ENCODE measurements at regions not wholly inside any gene's neighbourhood (a gene's known extent, or its start where the extent isn't known, plus 50 kb on each side); places are given as distances from the start of the nearest gene placed in this dataset.
"Not testable (repeated sequence)": the region's sequence is repeated elsewhere in the genome, so short reads cannot be mapped to it uniquely, and the experiment has no call there.

- Histone ChIP-seq H3K27me3 (no peaks in the 10 kb centered on the region), H3K9me3 (peaks cover 0 to 9% of the 10 kb centered on the region in 2 donors), H3K36me3 (no peaks in the 10 kb centered on the region), H3K27ac (no peak overlapping the region), H3K4me1 (no peaks in the 10 kb centered on the region), H3K4me3 (no peak overlapping the region)
- DNase-seq (ENCODE audit: low spot score): no peak
- TF ChIP-seq CTCF (IDR thresholded peaks at IDR 0.05): no peak
These were observed 412.6 kb downstream of the LTN1 start for GRCh38 chr21:28579986-28580550.

- Histone ChIP-seq H3K4me3 (no peak overlapping the region), H3K36me3 (no peaks in the 10 kb centered on the region), H3K27me3 (no peaks in the 10 kb centered on the region), H3K4me1 (no peaks in the 10 kb centered on the region), H3K9me3 (peaks cover 0 to 7% of the 10 kb centered on the region in 2 donors), H3K27ac (no peak overlapping the region)
- no peak for TF ChIP-seq CTCF (IDR thresholded peaks at IDR 0.05)
- no peak for DNase-seq (ENCODE audit: low spot score)
These were observed 424.0 kb downstream of the LTN1 start for GRCh38 chr21:28568692-28569091.

- peaks cover 0 to 10% of the 10 kb centered on the region in 2 donors for H3K9me3 ChIP-seq
- not testable (repeated sequence) for H3K36me3 ChIP-seq; DNase-seq (ENCODE audit: low spot score); H3K27me3 ChIP-seq; H3K4me3 ChIP-seq; H3K4me1 ChIP-seq
- H3K27ac ChIP-seq: peak overlapping the region in 1 of 2 donors; percentile 60
These were observed 428.7 kb downstream of the LTN1 start for GRCh38 chr21:28563933-28564332.

- H3K4me3 ChIP-seq: no peak overlapping the region
- no peaks in the 10 kb centered on the region for H3K4me1 ChIP-seq
- H3K36me3 ChIP-seq: no peaks in the 10 kb centered on the region
- H3K9me3 ChIP-seq: peaks cover 0 to 10% of the 10 kb centered on the region in 2 donors
- H3K27me3 ChIP-seq: no peaks in the 10 kb centered on the region
- no peak for DNase-seq (ENCODE audit: low spot score)
- TF ChIP-seq CTCF (IDR thresholded peaks at IDR 0.05): no peak
- H3K27ac ChIP-seq: no peak overlapping the region
These were observed 430.9 kb downstream of the LTN1 start for GRCh38 chr21:28561772-28562171.

DNA sequence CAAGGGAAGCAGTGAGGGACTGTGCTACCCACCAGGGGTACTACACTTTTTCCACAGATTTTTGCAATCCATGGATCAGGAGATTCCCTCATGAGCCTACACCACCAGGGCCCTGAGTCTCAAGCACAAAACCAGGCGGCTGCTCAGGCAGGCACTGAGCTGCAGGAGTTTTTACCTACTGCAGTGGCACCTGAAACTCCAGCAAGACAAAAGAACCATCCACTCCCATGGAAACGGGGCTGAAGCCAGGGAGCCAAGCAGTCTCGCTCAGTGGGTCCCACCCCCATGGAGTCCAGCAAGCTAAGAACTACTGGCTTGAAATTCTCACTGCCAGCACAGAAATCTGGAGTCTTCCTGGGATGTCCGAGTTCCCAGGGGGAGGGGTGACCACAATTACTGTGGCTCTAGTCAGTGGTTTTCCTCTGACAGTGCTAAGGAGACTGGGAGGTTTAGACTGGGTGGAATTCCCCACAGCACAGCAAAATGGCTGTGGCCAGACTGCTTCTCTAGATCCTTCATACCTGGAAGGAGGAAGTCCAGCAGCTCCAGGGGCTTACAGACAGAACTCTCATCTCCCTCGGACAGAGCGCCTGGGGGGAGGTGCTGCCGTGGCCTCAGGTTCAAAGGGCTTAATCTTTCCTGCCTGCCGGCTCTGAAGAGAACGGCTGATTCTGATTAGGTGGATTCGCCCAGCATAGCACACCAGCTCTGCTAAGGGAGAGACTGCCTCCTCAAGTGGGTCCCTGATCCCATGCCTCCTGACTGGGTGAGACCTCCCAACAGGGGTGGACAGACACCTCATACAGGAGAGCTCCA, 437.8 kb downstream of the LTN1 start:
- DNase-seq (ENCODE audit: low spot score): no peak
- Histone ChIP-seq H3K27ac (no peak overlapping the region), H3K4me3 (no peak overlapping the region), H3K4me1 (no peaks in the 10 kb centered on the region), H3K36me3 (no peaks in the 10 kb centered on the region), H3K9me3 (no peaks in the 10 kb centered on the region), H3K27me3 (no peaks in the 10 kb centered on the region)
- no peak for TF ChIP-seq CTCF (IDR thresholded peaks at IDR 0.05)

DNA sequence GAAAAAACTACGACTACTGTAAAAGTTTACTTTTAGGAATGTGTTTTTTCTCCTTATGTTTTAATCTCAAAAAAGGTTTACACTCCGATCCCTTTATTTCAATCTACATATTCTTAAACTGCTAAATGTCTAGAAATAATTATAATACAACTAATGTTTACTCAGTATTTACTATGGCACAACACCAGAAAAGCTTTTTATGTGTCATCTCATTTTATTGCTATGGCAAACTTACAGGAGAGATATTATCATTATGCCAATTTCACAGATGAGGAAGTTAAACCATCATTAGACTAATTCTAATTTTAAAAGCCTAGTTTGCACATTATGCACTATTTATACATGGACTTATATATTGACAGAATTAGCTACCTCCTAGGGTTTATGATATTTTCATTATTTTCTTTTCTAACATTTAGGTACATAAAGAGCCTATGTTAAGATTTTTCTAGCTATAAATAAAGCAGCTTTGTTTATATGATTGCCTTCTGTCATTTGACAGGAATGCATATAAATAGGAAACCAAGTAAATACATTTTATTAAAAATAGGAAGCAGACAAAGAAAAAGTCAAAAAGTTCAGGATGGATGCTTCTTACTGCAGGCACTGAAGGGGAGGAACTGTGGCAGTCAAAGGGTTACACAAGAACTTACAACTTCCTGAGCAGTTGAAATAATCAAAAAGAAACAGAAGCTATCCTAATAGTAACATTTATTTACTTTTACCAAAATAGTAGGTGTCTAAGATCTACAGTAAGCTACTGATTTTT, 442.4 kb downstream of the LTN1 start:
- no peaks in the 10 kb centered on the region for H3K9me3 ChIP-seq
- no peaks in the 10 kb centered on the region for H3K36me3 ChIP-seq
- H3K4me3 ChIP-seq: no peak overlapping the region
- no peak for DNase-seq (ENCODE audit: low spot score)
- H3K27me3 ChIP-seq: no peaks in the 10 kb centered on the region
- no peaks in the 10 kb centered on the region for H3K4me1 ChIP-seq
- H3K27ac ChIP-seq: no peak overlapping the region
- no peak for TF ChIP-seq CTCF (IDR thresholded peaks at IDR 0.05)
